ENCODE measurements at regions not wholly inside any gene's neighbourhood (a gene's known extent, or its start where the extent isn't known, plus 50 kb on each side); places are given as distances from the start of the nearest gene placed in this dataset.

DNA sequence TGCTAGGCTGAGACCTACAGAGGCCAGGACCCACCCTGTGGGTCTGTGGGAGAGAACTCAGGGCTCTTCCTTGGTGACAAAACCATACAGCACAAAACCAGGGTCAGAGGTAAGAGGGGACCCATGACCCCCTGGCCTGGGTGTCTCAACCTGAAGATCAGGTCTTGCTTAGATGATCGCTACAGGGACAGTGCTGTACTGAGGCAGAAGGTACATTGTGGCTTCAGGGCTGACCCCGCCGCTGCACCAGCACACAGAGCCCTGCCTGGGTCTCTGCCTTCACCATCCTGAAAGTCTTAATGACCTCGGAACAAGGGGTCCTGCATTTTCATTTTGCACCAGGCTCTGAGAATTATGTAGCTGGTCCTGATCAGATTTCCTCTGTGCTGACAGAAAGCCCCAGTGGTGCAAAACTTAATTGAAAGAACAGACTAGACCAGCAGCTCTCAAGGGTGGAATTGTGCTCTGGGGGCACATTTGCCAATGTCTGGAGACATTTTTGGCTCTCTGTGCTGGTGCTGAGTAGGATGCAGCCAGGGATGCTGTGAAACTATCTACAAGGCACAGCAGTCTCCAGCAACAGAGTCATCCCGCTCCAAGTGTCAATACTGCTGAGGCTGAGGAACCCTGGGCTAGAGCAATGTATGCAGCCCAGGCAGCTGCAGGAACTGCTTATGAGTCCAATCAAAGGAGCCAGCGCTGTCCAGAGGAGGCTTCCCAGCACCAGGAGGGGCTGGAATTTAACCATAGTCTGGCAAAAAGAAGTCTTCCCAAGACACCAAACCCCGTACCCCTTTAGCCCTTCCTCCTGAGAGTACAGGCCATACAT lies 254.9 kb downstream of the ERMARD start:
- TF ChIP-seq, protein P1, sequence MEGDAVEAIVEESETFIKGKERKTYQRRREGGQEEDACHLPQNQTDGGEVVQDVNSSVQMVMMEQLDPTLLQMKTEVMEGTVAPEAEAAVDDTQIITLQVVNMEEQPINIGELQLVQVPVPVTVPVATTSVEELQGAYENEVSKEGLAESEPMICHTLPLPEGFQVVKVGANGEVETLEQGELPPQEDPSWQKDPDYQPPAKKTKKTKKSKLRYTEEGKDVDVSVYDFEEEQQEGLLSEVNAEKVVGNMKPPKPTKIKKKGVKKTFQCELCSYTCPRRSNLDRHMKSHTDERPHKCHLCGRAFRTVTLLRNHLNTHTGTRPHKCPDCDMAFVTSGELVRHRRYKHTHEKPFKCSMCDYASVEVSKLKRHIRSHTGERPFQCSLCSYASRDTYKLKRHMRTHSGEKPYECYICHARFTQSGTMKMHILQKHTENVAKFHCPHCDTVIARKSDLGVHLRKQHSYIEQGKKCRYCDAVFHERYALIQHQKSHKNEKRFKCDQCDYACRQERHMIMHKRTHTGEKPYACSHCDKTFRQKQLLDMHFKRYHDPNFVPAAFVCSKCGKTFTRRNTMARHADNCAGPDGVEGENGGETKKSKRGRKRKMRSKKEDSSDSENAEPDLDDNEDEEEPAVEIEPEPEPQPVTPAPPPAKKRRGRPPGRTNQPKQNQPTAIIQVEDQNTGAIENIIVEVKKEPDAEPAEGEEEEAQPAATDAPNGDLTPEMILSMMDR (IDR thresholded peaks at IDR 0.05) = no peak
- TF ChIP-seq POLR2A (IDR thresholded peaks at IDR 0.05) = no peak
